ENCODE measurements at regions not wholly inside any gene's neighbourhood (a gene's known extent, or its start where the extent isn't known, plus 50 kb on each side); places are given as distances from the start of the nearest gene placed in this dataset.
A peak's percentile ranks its signal among the peaks of the same experiment; 100 is the strongest.
"Not testable (repeated sequence)": the region's sequence is repeated elsewhere in the genome, so short reads cannot be mapped to it uniquely, and the experiment has no call there.

- no peak for DNase-seq (ENCODE audit: low spot score)
- intact Hi-C loops (cut with DNase I): loop anchor here (10.0 kb wide), 1 partner anchor 138 kb away; no protein-coding TSS in a partner anchor
These were observed 60.0 kb upstream of the TNFAIP3 start for GRCh38 chr6:137806914-137807682.

- DNase-seq (ENCODE audit: low spot score): no peak
- intact Hi-C loops (cut with DNase I): loop anchor here (10.0 kb wide), 1 partner anchor 137 kb away; no protein-coding TSS in a partner anchor
These were observed 58.9 kb upstream of the TNFAIP3 start for GRCh38 chr6:137808191-137808590.

DNA sequence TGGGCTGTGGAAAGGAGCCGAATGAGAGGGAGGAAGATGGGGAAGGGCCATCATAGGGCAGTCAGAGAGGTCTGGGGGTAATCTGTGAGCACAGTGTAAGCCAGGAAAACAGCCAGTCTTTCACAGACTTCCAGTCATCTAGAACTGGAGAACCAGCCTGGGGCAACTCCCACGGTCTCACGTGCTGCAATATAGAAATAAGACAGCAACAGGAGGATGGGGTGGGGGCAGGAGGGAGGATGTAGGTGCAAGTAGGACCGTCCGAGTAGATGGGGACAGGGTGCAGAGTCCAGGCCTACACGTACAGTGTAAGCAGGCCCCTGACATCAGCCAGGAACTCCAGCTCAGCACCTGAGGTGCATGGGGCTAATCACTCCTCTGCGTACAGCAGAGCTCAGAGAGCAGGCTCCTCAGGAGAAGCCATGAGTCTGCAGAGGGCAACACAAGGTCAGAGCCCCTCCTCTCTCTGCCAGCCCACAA, 58.2 kb upstream of the TNFAIP3 start:
- intact Hi-C loops (cut with DNase I): loop anchor here (10.0 kb wide), 1 partner anchor 136 kb away; no protein-coding TSS in a partner anchor
- DNase-seq (ENCODE audit: low spot score): no peak

DNA sequence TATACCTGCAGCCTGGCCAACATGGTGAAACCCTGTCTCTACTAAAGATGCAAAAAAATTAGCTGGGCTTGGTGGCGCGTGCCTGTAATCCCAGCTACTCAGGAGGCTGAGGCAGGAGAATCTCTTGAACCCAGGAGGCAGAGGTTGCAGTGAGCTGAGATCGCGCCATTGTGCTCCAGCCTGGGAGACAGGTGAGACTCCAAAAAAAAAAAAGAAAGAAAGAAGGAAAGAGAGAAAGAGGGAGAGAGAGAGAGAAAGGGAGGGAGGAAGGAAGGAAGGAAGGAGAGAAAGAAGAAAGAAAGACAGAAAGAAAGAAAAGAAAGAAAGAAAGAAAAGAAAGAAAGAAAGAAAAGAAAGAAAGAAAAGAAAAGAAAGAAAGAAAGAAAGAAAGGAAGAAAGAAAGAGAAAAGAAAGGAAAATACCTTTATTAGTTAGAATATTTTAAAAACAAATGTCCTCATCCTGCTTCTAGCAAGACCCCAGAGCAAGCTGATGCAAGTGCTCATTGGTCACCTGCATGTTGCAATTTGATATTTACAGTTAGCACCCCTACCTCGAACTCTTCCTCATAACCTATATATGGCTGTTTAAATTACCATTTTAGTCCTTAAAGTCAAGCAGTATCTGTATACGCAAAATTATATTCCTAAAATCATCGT, 57.0 kb upstream of the TNFAIP3 start:
- not testable (repeated sequence) for DNase-seq (ENCODE audit: low spot score)
- intact Hi-C loops (cut with DNase I): loop anchor here (10.0 kb wide), 1 partner anchor 135 kb away; no protein-coding TSS in a partner anchor

GRCh38 chr6:137810554-137811120, 56.4 kb upstream of the TNFAIP3 start:
- no peak for DNase-seq (ENCODE audit: low spot score)
- intact Hi-C loops (cut with DNase I): no loop called here

GRCh38 chr6:137811121-137811915, 55.7 kb upstream of the TNFAIP3 start:
- intact Hi-C loops (cut with DNase I): no loop called here
- peak; percentile 91 for DNase-seq (ENCODE audit: low spot score)

DNA sequence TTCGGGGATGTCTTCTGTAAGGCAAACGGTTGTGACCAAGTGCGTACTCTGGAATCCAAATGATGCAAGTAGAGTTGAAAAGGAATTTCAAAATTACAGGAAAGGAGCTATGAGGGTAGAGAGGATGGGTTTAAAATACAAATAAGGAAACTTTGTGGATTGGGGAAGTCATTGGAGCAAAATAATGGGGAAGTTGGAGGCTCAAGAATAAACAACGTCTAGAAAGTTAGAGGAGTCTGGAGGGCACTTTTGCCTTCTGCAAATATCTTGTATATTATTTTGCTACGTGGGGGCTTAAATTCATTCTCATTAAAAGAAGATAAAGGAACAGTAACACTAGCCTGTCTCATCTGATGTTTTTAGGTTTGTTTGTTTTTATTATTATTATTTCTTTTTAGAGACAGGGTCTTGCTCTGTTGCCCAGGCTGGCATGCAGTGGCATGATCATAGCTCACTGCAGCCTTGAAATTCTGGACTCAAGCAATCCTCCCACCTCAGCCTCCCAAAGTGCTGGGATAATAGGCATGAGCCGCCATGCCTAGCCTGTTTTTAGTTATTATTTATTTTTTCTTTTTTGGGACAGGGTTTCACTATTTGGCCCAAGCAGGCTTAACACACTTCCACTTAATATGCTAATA, 55.0 kb upstream of the TNFAIP3 start:
- no peak for DNase-seq (ENCODE audit: low spot score)
- intact Hi-C loops (cut with DNase I): no loop called here

- intact Hi-C loops (cut with DNase I): no loop called here
- no peak for DNase-seq (ENCODE audit: low spot score)
These were observed 53.6 kb upstream of the TNFAIP3 start for GRCh38 chr6:137813308-137813970.

GRCh38 chr6:137814030-137814429, 53.0 kb upstream of the TNFAIP3 start:
- intact Hi-C loops (cut with DNase I): not testable (repeated sequence)

DNA sequence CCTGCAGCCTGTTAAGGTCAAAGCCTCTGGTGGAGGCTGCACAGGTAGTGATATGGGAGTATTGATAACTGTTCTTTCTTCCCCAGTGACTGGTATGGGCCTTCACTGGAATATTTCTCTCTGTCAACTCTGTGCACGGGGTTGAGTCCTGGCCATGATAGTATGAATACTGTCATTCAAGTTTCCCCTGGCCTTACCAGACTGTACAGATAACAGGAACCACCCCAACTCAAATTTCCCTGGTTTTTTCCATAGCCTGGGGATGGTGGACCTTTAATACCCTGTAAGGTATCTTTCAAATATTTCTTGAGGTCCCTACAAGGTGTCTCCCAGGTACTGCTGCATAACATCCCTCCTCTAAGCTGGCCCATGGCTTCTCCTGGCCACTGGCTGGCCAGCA, 51.4 kb upstream of the TNFAIP3 start:
- intact Hi-C loops (cut with DNase I): no loop called here

More at GRCh38 chr6:137814030-137814429, 53.0 kb upstream of the TNFAIP3 start:
- not testable (repeated sequence) for DNase-seq (ENCODE audit: low spot score)

GRCh38 chr6:137816133-137816579, 50.9 kb upstream of the TNFAIP3 start:
- intact Hi-C loops (cut with DNase I): no loop called here
- DNase-seq (ENCODE audit: low spot score): no peak

More for the DNA sequence above, 51.4 kb upstream of the TNFAIP3 start:
- DNase-seq (ENCODE audit: low spot score): no peak

DNA sequence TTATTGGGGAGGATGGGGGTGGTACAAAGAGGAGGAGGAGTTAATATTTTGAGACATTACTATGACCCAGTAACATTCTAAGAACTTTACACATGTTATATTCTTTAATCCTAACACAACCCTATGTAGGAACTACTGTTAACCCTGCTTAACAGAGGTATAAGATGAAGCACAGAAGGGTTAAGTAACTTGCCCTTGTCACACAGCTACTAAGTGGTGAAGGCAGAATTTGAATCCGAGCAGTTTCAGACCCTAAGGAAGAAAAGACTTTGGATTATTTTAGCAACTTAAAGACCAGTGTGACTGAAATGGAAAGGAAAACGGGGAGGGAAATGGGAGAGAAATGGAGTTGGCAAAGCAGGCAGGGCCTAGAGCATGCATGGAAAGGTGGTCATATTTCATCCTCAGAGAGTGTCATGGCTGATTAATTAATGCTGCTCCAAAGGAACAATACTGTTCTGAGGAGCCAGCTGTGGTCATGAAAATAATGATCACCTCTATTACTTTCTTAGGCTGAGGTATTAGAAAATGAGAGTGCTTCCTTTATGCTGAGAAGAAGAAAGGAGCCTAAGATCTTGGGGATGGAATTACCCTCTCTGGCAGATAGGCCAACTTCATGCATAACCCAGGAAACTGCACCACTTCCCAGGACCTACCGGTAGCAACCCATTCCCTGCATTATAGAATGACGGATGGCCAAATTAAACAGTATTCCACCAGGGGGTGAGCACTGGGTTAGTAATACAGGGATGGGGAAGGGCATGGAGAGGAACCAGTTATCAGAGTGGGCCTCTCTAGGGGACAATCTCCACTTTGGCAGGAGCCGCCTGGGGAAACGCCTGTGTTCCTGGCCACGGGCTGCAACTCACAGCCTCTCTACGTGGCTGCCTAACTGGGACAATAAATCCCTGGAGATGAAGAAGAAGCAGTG, 50.1 kb upstream of the TNFAIP3 start:
- DNase-seq (ENCODE audit: low spot score): no peak
- intact Hi-C loops (cut with DNase I): no loop called here
